Upper lobe of left lung (tissue), 4 donors: ENCODE measurements at regions not wholly inside any gene's neighbourhood (a gene's known extent, or its start where the extent isn't known, plus 50 kb on each side); places are given as distances from the start of the nearest gene placed in this dataset.

Experiments used
- CTCF ChIP-seq, 6 experiments: fragments of 450-650 bp in 4 of 6; fragments of 200-600 bp in 2 of 6; sonication (generic) in 2 of 6; IDR thresholded peaks; one replicate each; pipeline ENCODE4 v1.5.1; 2016 to 2019; ENCODE audit warnings: antibody characterized with exemption in 6 of 6
- EP300 ChIP-seq, 4 donors: sonication (generic); formaldehyde crosslinking; IDR thresholded peaks; one replicate each; pipeline ENCODE4 v1.5.1; 2017; ENCODE audit warnings: antibody characterized with exemption in 4 of 4, control low read depth in 2 of 4
- POLR2A ChIP-seq, 4 donors: fragments of 450-650 bp; IDR thresholded peaks; one replicate each; pipeline ENCODE4 v1.5.1; 2016 to 2017; ENCODE audit warnings: antibody characterized with exemption in 4 of 4, mild to moderate bottlenecking in 2 of 4
- POLR2AphosphoS5 ChIP-seq, 2 donors: sonication (generic); formaldehyde crosslinking; IDR thresholded peaks; one replicate each; pipeline ENCODE4 v1.5.1; 2017; ENCODE audit warnings: antibody characterized with exemption in 2 of 2

- TF ChIP-seq CTCF (IDR thresholded peaks at IDR 0.05) (no peak), POLR2A (IDR thresholded peaks at IDR 0.05) (no peak), EP300 (IDR thresholded peaks at IDR 0.05) (no peak), POLR2AphosphoS5 (IDR thresholded peaks at IDR 0.05) (no peak)
Measured at GRCh38 chr5:135149229-135149955, 115.4 kb upstream of the PITX1 start.
